Loucy (cell line): ENCODE measurements at regions not wholly inside any gene's neighbourhood (a gene's known extent, or its start where the extent isn't known, plus 50 kb on each side); places are given as distances from the start of the nearest gene placed in this dataset.

ENCODE experiments used
- H2AFZ ChIP-seq: fragments of 200-600 bp; sonication (generic); 2 replicates; pipeline ENCODE4 v1.6.0; 2016; ENCODE audit warnings: antibody characterized with exemption, mild to moderate bottlenecking, low read length, moderate library complexity
- H3F3A ChIP-seq: fragments of 200-600 bp; 2 replicates; pipeline ENCODE4 v1.6.0; 2016; ENCODE audit warnings: antibody characterized with exemption, low read depth, mild to moderate bottlenecking
- H3K27me3 ChIP-seq: fragments of 200-600 bp; sonication (generic); 2 replicates; pipeline ENCODE4 v1.6.1; 2014; ENCODE audit warnings: low read length, mild to moderate bottlenecking; ENCODE audit not compliant: insufficient read depth, poor library complexity, severe bottlenecking
- H3K36me3 ChIP-seq: fragments of 200-600 bp; sonication (generic); 2 replicates; pipeline ENCODE4 v1.6.1; 2016; ENCODE audit warnings: low read length; ENCODE audit not compliant: insufficient read depth
- H3K4me1 ChIP-seq: fragments of 200-600 bp; sonication (generic); 2 replicates; pipeline ENCODE4 v1.5.1; 2014; ENCODE audit warnings: low read length, mild to moderate bottlenecking; ENCODE audit not compliant: insufficient read depth, poor library complexity, severe bottlenecking
- H3K4me2 ChIP-seq: fragments of 200-600 bp; sonication (generic); 2 replicates; pipeline ENCODE4 v1.6.0; 2014; ENCODE audit warnings: antibody characterized with exemption, low read length, low read depth, mild to moderate bottlenecking; ENCODE audit not compliant: poor library complexity, severe bottlenecking
- H3K4me3 ChIP-seq: fragments of 200-600 bp; sonication (generic); 2 replicates; pipeline ENCODE4 v1.5.1; 2014; ENCODE audit warnings: low read length, mild to moderate bottlenecking, mixed read lengths; ENCODE audit not compliant: poor library complexity, severe bottlenecking
- H3K79me2 ChIP-seq: fragments of 200-600 bp; sonication (generic); 2 replicates; pipeline ENCODE4 v1.6.1; 2014; ENCODE audit warnings: low read length; ENCODE audit not compliant: insufficient read depth
- H3K9ac ChIP-seq: fragments of 200-600 bp; sonication (generic); 2 replicates; pipeline ENCODE4 v1.6.0; 2014; ENCODE audit warnings: mild to moderate bottlenecking, low read depth, low read length, moderate library complexity; ENCODE audit not compliant: poor library complexity, severe bottlenecking
- H3K9me2 ChIP-seq: fragments of 200-600 bp; sonication (generic); replicated peaks from 2 replicates; pipeline ENCODE4 v1.6.1; 2016; ENCODE audit warnings: low read depth, low read length, mixed read lengths
- H3K9me3 ChIP-seq: fragments of 200-600 bp; sonication (generic); 2 replicates; pipeline ENCODE4 v1.6.1; 2014; ENCODE audit warnings: mild to moderate bottlenecking, antibody characterized with exemption, low read length, low read depth; ENCODE audit not compliant: insufficient read depth
- H4K20me1 ChIP-seq: fragments of 200-600 bp; sonication (generic); 2 replicates; pipeline ENCODE4 v1.6.0; 2014; ENCODE audit warnings: antibody characterized with exemption, low read length, mild to moderate bottlenecking; ENCODE audit not compliant: insufficient read depth, poor library complexity, severe bottlenecking
- EZH2phosphoT487 ChIP-seq: fragments of 200-600 bp; IDR thresholded peaks from 2 replicates; pipeline ENCODE4 v1.6.1; 2018; ENCODE audit warnings: antibody characterized with exemption, mild to moderate bottlenecking, moderate library complexity, borderline replicate concordance
- TF ChIP-seq, protein P1 (sequence below): fragments of 200-600 bp; sonication (generic); conservative IDR thresholded peaks from 2 replicates; pipeline ENCODE4 v1.5.1; 2014; ENCODE audit warnings: mild to moderate bottlenecking, antibody characterized with exemption, low read length

DNA sequence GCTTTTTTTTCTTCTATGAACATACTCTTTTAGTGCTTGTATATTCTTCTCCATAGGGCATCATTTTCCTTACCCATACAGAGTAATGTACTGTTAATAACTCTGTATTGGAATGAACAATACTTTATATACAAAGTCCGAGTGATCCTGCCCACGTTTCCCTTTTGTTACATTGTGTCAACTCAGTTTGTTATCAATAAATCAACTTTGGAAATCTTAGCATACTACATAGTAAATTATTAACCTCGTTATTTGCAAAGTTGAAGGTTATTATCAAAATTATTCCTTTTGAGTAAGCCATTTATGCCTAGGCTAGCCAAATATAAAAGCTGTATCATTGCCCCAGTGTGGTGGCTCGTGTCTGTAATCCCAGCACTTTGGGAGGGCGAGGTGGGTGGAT, 937.4 kb upstream of the TMPRSS15 start:
- H3K4me3 ChIP-seq = no peak overlapping the region
- H3K27me3 ChIP-seq = no peaks in the 10 kb centered on the region
- H3K9me2 ChIP-seq = no peaks in the 10 kb centered on the region
- TF ChIP-seq, protein P1, sequence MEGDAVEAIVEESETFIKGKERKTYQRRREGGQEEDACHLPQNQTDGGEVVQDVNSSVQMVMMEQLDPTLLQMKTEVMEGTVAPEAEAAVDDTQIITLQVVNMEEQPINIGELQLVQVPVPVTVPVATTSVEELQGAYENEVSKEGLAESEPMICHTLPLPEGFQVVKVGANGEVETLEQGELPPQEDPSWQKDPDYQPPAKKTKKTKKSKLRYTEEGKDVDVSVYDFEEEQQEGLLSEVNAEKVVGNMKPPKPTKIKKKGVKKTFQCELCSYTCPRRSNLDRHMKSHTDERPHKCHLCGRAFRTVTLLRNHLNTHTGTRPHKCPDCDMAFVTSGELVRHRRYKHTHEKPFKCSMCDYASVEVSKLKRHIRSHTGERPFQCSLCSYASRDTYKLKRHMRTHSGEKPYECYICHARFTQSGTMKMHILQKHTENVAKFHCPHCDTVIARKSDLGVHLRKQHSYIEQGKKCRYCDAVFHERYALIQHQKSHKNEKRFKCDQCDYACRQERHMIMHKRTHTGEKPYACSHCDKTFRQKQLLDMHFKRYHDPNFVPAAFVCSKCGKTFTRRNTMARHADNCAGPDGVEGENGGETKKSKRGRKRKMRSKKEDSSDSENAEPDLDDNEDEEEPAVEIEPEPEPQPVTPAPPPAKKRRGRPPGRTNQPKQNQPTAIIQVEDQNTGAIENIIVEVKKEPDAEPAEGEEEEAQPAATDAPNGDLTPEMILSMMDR = no peak
- no peak for TF ChIP-seq EZH2phosphoT487
- H3F3A ChIP-seq = no peaks in the 10 kb centered on the region
- no peaks in the 10 kb centered on the region for H3K79me2 ChIP-seq
- H3K36me3 ChIP-seq = no peaks in the 10 kb centered on the region
- H3K9me3 ChIP-seq = no peaks in the 10 kb centered on the region
- no peak overlapping the region for H3K9ac ChIP-seq
- no peak overlapping the region for H3K4me2 ChIP-seq
- H3K4me1 ChIP-seq = no peaks in the 10 kb centered on the region
- H2AFZ ChIP-seq = no peak overlapping the region
- H4K20me1 ChIP-seq = no peaks in the 10 kb centered on the region

DNA sequence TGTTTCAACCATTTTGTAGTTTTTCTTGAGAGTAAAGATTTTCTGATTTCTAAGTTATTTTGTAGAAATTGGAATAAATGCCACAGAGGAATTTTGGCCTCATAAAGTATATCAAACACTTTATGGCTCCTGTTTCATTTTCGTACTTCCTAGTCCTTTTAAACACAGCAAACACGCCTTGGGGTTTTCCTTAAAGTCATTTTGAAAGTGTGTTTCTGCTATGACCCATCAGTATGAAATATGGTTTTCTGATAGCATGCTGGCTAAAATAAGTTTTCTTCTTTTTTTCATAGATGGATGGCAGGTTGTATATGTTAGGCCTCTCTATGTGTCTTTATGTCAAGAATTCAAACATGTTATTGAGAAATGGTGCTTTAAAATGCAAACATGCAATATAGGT, 940.1 kb upstream of the TMPRSS15 start:
- TF ChIP-seq, protein P1 = no peak
- no peak for TF ChIP-seq EZH2phosphoT487
- no peak overlapping the region for H3K9ac ChIP-seq
- H2AFZ ChIP-seq = no peak overlapping the region
- H3F3A ChIP-seq = no peaks in the 10 kb centered on the region
- no peak overlapping the region for H3K4me3 ChIP-seq
- no peaks in the 10 kb centered on the region for H3K4me1 ChIP-seq
- H3K36me3 ChIP-seq = no peaks in the 10 kb centered on the region
- H3K4me2 ChIP-seq = no peak overlapping the region
- H3K9me2 ChIP-seq = no peaks in the 10 kb centered on the region
- H4K20me1 ChIP-seq = no peaks in the 10 kb centered on the region
- H3K9me3 ChIP-seq = no peaks in the 10 kb centered on the region
- H3K27me3 ChIP-seq = no peaks in the 10 kb centered on the region
- H3K79me2 ChIP-seq = no peaks in the 10 kb centered on the region

DNA sequence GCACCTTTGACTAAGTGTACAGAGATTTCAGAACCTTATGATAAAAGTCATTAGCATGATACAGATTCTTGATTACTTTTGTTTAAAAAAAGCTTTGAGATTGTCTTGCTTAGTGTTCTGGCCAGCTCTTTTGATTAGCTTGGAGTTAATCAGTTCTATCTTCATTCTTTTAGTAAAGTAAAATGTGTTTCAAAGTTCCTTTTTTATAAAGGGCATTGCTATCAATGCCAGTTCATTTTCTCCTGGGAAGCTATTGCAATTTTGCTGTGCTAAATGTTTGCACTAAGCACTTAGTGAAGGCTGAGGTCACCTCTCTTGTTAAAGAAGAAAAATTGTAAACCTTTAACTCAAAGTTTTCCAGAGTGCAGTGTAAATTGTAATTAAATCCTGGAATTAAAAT, 946.7 kb upstream of the TMPRSS15 start:
- no peak for TF ChIP-seq EZH2phosphoT487
- TF ChIP-seq, protein P1 = no peak
- no peaks in the 10 kb centered on the region for H3K4me1 ChIP-seq
- H3K79me2 ChIP-seq = no peaks in the 10 kb centered on the region
- no peak overlapping the region for H2AFZ ChIP-seq
- H3K36me3 ChIP-seq = no peaks in the 10 kb centered on the region
- H3K9me2 ChIP-seq = no peaks in the 10 kb centered on the region
- no peak overlapping the region for H3K4me3 ChIP-seq
- no peak overlapping the region for H3K9ac ChIP-seq
- no peaks in the 10 kb centered on the region for H3F3A ChIP-seq
- H3K4me2 ChIP-seq = no peak overlapping the region
- H3K9me3 ChIP-seq = no peaks in the 10 kb centered on the region
- no peaks in the 10 kb centered on the region for H3K27me3 ChIP-seq
- H4K20me1 ChIP-seq = no peaks in the 10 kb centered on the region
